ENCODE measurements at regions not wholly inside any gene's neighbourhood (a gene's known extent, or its start where the extent isn't known, plus 50 kb on each side); places are given as distances from the start of the nearest gene placed in this dataset.
A peak's percentile ranks its signal among the peaks of the same experiment; 100 is the strongest.
"Not testable (repeated sequence)": the region's sequence is repeated elsewhere in the genome, so short reads cannot be mapped to it uniquely, and the experiment has no call there.

DNA sequence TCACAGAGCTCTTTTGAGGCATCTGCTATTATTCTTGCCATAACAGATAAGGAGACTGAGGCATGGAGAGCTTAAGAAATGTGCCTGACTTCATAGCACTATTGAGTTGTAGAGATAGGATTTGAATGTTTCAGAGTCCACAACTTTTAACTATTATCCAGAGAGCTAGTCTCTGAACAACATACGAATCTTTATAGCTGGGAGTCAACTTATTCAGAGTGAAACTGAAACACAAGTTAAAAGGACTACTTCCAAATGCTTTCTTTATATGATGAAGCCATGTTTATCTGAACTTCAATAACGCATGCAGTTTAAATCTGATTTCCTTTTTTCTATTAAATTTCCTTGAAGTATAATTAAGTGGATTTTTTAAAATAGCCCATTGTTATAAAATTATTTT is 268.8 kb downstream of the IKZF2 start:
- Histone ChIP-seq H3K36me3 (no peaks in the 10 kb centered on the region), H3K4me1 (no peaks in the 10 kb centered on the region), H3K27me3 (no peaks in the 10 kb centered on the region), H3K27ac (no peak overlapping the region), H3K4me3 (no peak overlapping the region), H3K9me3 (peaks cover 0 to 15% of the 10 kb centered on the region in 2 donors)
- TF ChIP-seq, protein P1, sequence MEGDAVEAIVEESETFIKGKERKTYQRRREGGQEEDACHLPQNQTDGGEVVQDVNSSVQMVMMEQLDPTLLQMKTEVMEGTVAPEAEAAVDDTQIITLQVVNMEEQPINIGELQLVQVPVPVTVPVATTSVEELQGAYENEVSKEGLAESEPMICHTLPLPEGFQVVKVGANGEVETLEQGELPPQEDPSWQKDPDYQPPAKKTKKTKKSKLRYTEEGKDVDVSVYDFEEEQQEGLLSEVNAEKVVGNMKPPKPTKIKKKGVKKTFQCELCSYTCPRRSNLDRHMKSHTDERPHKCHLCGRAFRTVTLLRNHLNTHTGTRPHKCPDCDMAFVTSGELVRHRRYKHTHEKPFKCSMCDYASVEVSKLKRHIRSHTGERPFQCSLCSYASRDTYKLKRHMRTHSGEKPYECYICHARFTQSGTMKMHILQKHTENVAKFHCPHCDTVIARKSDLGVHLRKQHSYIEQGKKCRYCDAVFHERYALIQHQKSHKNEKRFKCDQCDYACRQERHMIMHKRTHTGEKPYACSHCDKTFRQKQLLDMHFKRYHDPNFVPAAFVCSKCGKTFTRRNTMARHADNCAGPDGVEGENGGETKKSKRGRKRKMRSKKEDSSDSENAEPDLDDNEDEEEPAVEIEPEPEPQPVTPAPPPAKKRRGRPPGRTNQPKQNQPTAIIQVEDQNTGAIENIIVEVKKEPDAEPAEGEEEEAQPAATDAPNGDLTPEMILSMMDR (IDR thresholded peaks at IDR 0.05), result no peak
- intact Hi-C loops (cut with DNase I), result no loop called here
- DNase-seq (no peak), ATAC-seq (no peak)

DNA sequence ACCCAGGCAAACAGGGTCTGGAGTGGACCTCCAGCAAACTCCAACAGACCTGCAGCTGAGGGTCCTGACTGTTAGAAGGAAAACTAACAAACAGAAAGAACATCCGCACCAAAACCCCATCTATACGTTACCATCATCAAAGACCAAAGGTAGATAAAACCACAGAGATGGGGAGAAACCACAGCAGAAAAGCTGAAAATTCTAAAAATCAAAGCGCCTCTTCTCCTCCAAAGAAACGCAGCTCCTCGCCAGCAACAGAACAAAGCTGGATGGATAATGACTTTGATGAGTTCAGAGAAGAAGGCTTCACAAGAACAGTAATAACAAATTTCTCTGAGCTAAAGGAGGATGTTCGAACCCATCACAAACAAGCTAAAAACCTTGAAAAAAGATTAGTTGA is 274.9 kb downstream of the IKZF2 start:
- H3K36me3 ChIP-seq; intact Hi-C loops (cut with DNase I); H3K27me3 ChIP-seq; H3K4me1 ChIP-seq; H3K27ac ChIP-seq; H3K9me3 ChIP-seq; DNase-seq; H3K4me3 ChIP-seq; ATAC-seq: not testable (repeated sequence)

DNA sequence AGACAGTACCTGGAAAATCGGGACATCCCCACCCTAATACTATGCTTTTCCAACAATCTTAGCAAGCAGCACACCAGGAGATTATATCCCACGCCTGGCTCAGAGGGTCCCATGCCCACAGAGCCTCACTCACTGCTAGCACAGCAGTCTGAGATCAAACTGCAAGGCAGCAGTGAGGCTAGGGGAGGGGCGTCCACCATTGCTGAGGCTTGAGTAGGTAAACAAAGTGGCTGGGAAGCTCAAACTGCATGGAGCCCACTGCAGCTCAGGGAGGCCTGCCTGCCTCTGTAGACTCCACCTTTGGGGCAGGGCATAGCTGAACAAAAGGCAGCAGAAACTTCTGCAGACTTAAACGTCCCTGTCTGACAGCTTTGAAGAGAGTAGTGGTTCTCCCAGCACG is 275.5 kb downstream of the IKZF2 start:
- H3K4me3 ChIP-seq; H3K36me3 ChIP-seq; H3K27me3 ChIP-seq; intact Hi-C loops (cut with DNase I); H3K27ac ChIP-seq; H3K4me1 ChIP-seq; H3K9me3 ChIP-seq; ATAC-seq: not testable (repeated sequence)
- DNase-seq, result peak in 1 of 4 donors; percentile 24

DNA sequence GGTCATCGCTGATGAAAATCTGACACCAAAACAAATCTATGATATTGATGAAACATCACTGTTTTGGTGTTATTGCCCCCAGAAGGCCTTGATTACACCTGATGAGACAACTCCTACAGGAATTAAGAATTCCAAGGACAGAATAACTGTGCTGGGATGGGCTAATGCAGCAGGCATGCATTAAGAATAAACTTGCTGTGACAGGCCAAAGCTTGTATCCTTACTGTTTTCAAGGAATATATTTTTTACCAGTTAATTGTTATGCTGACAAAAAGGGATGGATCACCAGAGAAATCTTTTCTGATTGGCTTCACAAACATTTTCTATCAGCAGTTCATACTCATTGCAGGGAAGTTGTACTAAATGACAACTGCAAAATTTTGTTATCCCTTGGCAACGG is 278.2 kb downstream of the IKZF2 start:
- TF ChIP-seq, protein P1 (IDR thresholded peaks at IDR 0.05), result no peak
- Histone ChIP-seq H3K27me3 (no peaks in the 10 kb centered on the region), H3K4me1 (no peaks in the 10 kb centered on the region), H3K9me3 (peaks cover 0 to 3% of the 10 kb centered on the region in 2 donors), H3K36me3 (no peaks in the 10 kb centered on the region), H3K4me3 (no peak overlapping the region), H3K27ac (no peak overlapping the region)
- ATAC-seq, result no peak
- intact Hi-C loops (cut with DNase I), result no loop called here
- no peak for DNase-seq

DNA sequence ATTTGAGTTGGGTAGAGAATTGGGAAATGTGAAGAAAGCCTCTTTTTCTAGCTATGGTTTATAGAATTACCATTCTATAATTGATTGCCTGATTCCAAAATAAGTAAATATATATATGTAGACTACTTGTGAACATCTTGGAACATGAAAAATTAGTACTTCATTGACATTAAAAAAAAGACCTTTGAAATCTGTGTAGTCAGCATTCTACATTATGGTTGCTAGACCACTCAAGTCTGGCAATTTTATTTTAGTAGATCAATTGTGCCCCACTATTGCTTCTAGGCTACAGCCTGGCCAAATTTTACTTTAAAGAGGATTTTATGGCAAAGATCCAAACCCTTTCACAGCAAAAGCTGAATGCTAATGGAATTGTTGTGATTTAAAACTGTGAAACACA is 279.8 kb downstream of the IKZF2 start:
- Histone ChIP-seq H3K4me3 (no peak overlapping the region), H3K27me3 (no peaks in the 10 kb centered on the region), H3K36me3 (no peaks in the 10 kb centered on the region), H3K9me3 (peaks cover 0 to 14% of the 10 kb centered on the region in 2 donors), H3K4me1 (no peaks in the 10 kb centered on the region), H3K27ac (no peak overlapping the region)
- intact Hi-C loops (cut with DNase I), result no loop called here
- DNase-seq, result no peak
- TF ChIP-seq, protein P1 (IDR thresholded peaks at IDR 0.05), result no peak
- no peak for ATAC-seq

DNA sequence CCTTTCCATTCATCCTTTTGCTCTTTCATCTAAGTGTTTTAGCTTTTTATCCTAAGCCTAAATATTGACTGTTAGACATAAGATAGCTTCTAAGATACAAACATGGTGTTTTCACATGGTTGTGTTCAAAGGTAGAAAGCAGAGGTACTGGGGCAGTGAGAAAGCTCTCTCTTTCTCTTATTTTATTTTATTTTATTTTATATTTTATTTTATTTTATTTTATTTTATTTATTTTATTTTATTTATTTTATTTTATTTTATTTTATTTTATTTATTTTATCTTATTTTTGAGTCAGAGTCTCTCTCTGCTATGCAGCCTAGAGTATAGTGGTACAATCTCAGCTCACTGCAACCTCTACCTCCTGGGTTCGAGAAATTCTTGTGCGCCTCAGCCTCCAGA is 287.2 kb downstream of the IKZF2 start:
- Histone ChIP-seq H3K9me3 (peaks cover 0 to 64% of the 10 kb centered on the region in 2 donors), H3K27me3 (no peaks in the 10 kb centered on the region), H3K4me3 (no peak overlapping the region), H3K27ac (no peak overlapping the region), H3K4me1 (no peaks in the 10 kb centered on the region), H3K36me3 (no peaks in the 10 kb centered on the region)
- DNase-seq, result no peak
- no peak for ATAC-seq
- TF ChIP-seq, protein P1 (IDR thresholded peaks at IDR 0.05), result no peak
- intact Hi-C loops (cut with DNase I), result no loop called here
